NCI-H128 (cell line): ENCODE measurements at regions not wholly inside any gene's neighbourhood (a gene's known extent, or its start where the extent isn't known, plus 50 kb on each side); places are given as distances from the start of the nearest gene placed in this dataset.

Experiments used
- DNase-seq: peaks from one replicate; lab custom pipeline; 2025; ENCODE audit not compliant: unreplicated experiment; lab: John Stamatoyannopoulos, UW

GRCh38 chr13:44271473-44271872, 102.2 kb upstream of the SERP2 start:
- no peak for DNase-seq

DNA sequence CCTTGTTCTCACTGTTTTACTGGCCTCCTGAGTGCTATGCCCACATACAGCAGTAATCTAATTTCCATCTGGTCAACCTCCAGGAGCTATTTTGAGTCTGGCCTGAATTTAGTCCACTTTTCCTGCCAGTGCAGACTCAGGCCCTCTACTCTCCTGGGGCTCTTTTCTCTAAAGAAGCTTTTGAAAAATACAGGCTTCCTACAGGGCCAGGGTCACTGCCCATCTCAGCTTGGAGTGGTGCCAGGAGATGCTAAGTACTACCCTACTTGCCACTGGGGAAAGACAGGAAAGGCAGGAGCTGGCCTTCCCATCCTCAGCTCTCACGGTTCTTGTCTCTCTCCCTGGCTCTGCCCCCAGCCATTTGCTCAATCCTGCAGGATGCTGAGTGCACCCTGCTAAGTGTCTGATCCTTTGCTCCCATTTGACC, 101.7 kb upstream of the SERP2 start:
- no peak for DNase-seq

DNA sequence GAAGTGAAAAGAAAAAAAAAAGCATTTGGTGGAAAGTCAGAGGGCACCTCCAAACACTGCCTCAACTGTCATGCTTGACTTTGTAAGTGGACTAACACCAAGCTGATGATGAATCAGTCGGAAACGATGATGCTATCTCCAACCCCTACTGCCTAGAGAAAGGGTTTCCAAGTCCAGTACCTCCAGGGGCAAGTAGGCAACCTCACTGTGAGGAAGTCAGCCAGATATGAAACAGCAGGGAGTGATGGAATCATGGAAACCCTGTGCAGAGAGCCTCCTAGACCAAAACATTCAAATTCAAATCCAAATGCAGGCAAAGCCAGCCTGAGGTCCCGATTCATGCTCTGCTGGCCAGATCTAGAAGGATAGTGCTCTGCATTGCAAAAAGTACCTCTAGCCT, 100.9 kb upstream of the SERP2 start:
- DNase-seq: no peak

- no peak for DNase-seq
Observed at GRCh38 chr13:44273216-44273615, 100.4 kb upstream of the SERP2 start.

DNA sequence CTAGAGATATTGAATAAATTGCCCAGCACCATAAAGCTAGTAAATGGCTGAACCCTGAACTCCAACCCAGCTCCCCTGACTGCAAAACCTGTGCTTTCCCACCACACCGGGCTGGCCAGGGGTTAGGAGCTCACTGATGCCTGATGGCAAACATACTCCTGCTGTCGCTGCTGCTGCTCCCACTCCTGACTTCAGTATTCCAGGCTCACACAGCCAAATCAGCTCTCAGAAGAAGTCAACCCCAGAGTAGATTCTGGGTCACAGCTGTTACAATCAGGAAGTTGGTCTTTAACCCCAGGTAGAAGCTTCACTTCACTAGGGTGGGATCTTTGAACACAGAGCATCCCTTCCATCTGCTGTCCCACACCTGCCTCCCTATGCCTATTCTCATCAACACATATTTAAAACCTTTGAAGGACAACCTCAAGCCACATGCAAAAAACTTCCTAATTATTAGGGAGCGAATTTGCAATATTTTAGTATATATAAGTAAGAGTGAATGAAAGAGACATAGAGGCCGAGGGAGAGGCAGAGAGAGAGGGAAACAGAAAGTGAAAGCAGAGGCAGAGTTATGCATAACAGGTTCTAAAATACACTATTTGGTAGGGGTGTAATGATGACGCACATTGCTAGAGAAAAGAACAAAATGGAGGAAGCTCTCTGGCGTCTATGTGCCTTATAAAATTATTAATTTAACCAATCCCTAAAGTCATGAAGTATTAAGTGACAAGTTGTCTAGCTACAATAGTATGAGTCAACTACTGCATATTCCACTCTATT, 99.4 kb upstream of the SERP2 start:
- DNase-seq: no peak

DNA sequence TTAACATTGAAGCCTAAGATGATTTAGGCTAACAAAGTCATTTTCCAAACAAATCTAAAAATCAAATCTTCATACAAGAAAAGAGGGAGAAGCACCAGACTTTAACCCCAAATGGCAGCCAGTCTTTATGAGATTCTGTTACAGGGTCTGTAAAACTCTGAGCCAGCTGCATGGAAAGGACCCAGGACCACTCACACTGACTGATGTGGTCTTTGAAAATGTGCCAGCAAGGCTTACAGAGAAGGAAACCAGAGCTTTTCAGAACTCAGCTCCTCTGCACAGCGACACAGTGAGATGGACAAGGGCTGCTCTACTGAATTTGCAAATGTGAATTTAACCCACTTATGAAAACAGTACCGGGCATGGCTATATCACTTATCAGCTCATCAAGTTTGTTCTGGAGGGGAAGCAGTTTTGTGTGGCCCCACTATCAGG, 98.8 kb upstream of the SERP2 start:
- no peak for DNase-seq

DNA sequence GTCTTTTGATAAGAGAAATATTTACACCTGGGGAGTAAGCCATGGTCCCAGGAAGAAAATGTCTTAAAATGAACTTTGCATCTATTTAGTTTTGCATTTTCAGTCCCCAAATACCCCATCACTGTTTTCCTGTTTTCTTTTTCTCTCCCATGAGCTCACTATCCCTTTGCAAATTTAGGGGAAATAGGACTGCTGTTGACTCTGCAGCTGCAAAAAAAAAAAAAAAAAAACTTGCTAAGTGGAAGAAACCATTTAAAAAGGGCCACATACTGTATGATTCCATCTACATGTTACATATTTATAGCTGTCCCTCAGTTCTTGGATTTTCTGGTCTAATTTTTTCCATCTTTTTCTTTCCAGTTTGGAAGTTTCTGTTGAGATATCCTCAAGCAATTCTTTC, 98.2 kb upstream of the SERP2 start:
- DNase-seq: no peak

DNA sequence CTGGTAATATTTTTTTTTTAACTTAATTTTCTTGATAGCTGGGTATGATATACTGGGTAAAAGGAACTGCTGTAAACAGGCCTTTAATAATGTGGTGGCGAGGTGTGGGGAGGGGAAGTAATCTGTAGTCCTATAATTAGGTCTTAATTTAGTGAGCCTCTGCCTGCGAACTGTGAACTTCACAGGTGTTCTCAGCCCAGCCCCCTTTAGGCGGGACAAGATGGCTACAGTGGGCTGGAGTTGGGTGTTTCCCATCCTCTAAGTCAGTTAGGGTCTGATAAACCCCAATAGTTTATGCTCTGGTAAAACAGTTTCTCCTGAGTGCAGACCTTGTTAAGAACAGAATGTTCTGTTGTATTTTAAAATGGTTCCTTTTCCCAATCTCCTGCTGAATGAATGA, 97.6 kb upstream of the SERP2 start:
- no peak for DNase-seq

DNA sequence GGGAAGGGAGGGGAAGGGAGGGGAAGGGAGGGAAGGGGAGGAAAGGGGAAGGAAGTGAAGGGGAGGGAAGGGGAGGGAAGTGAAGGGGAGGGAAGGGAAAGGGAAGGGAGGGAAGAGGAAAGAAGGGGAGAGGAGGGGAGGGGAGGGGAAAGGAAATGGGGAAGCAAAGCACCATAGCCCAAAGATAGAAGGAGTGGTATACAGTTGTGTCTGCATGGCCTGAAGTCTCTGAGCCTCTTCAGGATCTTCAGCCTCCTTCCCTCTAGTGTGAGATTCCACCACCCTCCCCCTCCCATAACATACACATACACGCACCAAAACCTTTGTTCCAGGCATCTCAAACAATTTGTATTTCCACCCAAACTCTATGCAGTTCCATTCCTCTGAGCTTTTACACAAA, 96.2 kb upstream of the SERP2 start:
- no peak for DNase-seq

- no peak for DNase-seq
Observed at GRCh38 chr13:44278166-44278565, 95.5 kb upstream of the SERP2 start.

DNA sequence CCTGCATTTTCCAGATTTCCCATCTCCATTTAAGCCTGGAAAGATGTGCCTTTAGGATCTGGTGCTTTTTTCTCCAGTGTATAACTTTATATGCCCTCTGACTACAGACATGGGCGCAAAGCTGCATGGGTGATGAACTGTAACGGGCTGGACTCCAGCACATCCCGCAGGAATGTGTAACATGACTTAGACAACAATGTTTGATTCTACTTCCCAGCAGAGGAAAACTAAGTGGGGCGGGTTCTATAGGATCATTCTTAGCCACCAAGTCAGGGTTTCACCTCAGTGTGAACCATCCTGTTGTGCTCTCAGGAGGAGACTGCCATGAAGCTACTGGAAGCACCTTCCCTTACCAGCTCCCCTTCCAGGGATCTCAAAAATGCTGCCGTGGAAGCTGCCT, 93.2 kb upstream of the SERP2 start:
- DNase-seq: no peak

DNA sequence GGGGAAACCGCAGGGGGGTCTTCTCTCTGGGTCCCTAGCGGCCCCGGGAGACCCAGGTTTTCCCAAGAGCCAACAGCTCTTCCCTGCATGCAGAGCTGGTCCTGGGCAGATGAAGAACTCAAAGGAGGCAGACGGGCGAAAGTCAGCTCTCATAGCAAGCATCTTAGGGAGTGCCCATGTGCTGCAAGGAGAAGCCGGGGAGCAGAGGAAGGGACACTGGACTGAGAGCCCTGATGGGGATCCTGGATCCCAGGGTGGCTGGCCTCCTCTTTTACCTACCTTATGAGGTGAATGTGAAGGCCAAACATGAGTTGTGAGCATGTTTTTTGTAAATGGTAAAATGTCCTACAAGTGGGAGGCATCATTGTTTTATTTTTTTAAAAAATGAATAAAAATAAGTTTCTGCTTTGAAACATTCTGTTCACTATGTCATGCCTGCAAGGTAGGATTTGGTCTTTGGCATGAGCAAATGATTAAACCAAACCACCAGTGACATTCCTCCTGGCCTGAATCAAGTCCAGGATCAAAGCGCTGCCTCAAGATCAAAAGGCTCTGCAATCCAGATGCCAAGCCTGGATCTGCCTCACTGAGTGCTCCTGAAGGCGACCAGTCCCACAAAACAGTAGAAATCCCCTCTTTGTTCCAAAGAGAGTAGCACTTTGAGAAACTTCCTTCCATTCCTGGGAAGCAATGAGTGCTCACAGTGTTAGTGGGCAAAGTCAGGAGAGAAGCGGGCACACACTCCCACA, 92.2 kb upstream of the SERP2 start:
- DNase-seq: no peak

DNA sequence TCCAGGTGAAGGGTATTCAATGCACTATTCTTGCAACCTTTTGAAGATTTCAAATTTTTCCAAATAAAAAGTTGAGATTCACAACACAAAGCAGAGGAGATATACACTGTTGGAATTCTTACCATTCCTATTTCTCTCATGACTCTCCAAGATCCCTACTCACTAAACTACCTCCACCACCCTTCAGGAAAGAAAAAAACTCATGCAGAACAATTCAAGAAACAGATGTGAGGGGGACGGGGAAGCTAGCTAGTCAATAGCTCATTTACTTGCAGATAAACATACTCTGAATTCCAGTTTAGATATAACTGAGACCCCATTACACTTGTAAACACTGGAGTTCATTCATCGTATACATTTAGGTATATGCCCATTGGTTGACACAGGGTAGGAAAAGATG, 90.0 kb upstream of the SERP2 start:
- DNase-seq: no peak

DNA sequence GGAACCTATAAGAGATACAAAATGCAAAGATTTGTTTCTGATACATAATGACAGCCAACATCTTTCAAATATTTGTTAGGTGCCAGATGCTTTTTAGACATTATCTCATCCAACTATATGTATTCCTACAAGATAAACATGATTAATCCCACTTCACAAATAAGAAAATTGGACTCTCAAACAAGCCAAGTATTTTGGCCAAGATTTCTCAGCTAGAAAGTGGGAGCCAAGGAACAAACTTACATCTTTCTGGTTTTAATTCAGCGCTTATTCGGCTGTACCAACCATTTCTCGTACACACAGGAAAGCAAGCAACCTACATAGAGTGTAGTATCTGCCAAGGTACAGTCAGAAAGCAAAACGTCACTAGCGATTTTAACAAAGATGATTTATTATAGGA, 85.7 kb upstream of the SERP2 start:
- no peak for DNase-seq

GRCh38 chr13:44292545-44292944, 81.1 kb upstream of the SERP2 start:
- no peak for DNase-seq

GRCh38 chr13:44293374-44293773, 80.2 kb upstream of the SERP2 start:
- DNase-seq: no peak

GRCh38 chr13:44293908-44294735, 79.5 kb upstream of the SERP2 start:
- DNase-seq: no peak

- no peak for DNase-seq
Observed at GRCh38 chr13:44294876-44295275, 78.7 kb upstream of the SERP2 start.

GRCh38 chr13:44296856-44297255, 76.8 kb upstream of the SERP2 start:
- no peak for DNase-seq

DNA sequence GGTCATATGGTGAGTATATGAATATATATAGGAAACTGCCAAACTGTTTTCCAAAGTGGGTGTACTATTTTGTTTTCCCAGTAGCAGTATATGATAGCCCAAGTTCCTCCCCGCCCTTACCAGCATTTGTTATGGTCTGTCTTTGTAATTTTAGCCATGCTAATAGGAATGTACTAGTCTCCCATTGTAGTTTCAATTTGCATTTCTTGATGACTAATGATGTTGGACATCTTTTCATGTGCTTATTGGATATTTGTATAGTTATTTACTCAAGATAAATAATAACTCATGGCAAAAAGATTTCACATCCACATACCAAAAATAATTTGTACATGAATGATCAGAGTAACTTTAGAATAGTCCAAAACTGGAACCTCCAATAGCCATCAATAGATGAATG, 75.3 kb upstream of the SERP2 start:
- no peak for DNase-seq

- no peak for DNase-seq
Observed at GRCh38 chr13:44299152-44299943, 74.3 kb upstream of the SERP2 start.
